HK-2 (cell line): ENCODE measurements at regions not wholly inside any gene's neighbourhood (a gene's known extent, or its start where the extent isn't known, plus 50 kb on each side); places are given as distances from the start of the nearest gene placed in this dataset.
"Not testable (repeated sequence)": the region's sequence is repeated elsewhere in the genome, so short reads cannot be mapped to it uniquely, and the experiment has no call there.

Experiments used
- DNase-seq: peaks from one replicate; pipeline ENCODE4 v3.0.0-alpha.2; 2018; ENCODE audit not compliant: unreplicated experiment

DNA sequence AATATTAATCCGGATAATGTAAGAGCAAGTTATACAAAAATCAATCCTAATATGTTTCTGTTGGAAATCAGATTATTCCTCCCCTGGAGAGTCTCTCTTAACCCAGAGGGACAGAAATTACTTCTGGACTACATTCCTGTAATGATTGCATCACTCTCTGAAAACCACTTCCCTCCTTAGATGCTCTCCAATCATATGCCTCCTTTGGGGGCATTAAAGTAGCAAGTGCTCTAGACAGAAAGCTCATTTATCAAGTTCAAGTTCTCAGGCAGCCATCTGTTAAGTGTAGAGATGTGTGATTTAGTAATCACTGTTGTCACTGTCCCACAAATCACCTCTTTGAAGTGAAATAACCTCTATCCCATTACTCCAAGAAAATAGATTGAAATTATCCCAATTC lies 247.1 kb downstream of the SLCO4C1 start:
- DNase-seq, result no peak

DNA sequence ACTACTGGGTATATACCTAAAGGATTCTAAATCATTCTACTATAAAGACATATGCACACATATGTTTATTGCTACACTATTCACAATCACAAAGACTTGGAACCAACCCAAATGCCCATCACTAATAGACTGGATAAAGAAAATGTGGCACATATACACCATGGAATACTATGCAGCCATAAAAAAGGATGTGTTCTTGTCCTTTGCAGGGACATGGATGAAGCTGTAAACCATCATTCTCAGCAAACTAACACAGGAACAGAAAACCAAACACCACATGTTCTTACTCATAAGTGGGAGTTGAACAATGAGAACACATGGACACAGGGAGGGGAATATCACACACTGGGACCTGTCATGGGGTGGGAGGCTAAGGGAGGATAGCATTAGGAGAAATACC lies 249.0 kb downstream of the SLCO4C1 start:
- DNase-seq, result not testable (repeated sequence)

DNA sequence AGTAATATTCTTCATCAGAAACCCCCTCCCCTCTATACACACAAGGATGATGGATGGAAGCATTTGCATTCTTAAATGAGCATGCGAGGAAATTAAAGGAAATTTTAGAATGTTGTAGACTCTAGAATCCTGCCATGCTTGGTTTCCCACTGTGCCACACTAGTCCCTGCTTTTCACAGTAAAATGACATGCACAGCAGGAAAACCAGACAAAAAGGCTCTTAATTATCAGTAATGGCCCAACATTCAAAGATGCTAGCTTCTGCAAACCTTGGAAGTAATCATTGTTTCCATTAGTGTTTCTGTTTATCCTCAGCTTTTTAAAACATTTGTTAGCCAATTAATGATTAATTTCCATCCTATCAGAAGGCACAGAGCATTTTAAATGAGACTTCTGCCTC lies 255.8 kb downstream of the SLCO4C1 start:
- no peak for DNase-seq

- DNase-seq, result no peak
Measured at GRCh38 chr5:102036927-102037326, 259.2 kb downstream of the SLCO4C1 start.

- DNase-seq, result no peak
Measured at GRCh38 chr5:102031711-102032110, 264.4 kb downstream of the SLCO4C1 start.

DNA sequence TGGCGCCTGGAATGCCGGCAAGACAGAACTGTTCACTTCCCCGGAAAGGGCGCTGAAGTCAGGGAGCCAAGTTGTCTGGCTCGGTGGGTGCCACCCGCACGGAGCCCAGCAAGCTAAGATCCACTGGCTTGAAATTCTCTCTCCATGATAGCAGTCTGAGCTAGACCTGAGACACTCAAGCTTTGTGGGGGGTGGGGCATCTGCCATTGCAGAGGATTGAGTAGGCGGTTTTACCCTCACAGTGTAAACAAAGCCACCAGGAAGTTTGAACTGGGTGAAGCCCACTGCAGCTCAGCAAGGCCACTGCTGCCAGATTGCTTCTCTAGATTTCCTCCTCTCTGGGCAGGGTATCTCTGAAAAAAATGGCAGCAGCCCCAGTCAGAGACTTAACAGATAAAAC lies 277.4 kb downstream of the SLCO4C1 start:
- no peak for DNase-seq

DNA sequence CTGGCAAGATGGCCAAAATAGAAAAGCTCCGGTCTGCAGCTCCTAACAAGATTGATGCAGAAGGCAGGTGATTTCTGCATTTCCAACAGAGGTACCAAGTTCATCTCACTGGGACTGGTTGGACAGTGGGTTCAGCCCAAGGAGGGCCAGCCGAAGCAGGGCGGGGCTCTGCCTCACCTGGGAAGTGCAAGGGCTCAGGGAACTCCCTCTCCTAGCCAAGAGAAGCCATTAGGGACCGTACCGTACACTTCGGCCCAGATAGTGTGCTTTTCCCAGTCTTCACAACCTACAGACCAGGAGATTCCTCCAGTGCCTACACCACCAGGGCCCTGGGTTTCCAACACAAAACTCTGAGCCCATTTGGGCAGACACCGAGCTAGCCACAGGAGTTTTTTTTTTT lies 277.8 kb downstream of the SLCO4C1 start:
- DNase-seq, result no peak

- DNase-seq, result no peak
Measured at GRCh38 chr5:102014371-102014770, 281.7 kb downstream of the SLCO4C1 start.

DNA sequence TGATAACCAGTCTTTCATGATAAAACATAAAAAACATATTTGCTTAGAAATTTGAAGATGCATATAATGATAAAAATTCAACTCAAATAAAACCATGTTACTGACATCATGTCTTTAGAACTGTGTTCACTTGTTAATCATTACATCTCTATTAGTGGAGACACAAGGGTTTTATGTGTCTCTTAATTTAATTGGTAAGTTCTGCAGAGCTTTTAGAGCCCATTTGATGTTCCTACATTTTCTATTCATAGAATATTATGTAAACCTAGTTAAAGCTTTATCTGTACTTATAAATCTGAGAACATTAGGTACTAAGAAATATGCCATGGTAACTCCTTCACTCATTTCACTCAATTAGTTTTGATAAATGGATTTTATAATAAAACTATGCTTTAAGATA lies 285.4 kb downstream of the SLCO4C1 start:
- DNase-seq, result no peak

GRCh38 chr5:101997235-101997634 lies 298.8 kb downstream of the SLCO4C1 start:
- no peak for DNase-seq

DNA sequence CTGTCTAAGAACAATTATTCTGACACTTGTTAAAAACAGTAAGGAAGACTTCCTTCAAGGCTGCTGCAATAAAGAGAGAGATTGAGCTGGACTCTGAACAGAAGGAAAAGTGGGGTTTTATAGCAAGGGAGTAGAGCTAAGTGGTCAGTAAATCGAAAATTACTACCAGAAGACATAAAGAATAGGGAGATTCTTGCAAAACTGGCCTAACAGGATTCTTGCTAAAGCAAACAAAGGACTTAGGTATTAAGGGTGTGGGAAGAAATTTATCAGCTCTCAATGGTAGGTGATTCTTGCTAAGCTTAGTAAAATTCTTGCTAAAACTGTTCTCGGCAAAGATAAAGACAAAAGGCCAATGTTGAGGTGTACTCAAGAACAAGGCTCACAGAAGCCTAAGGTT lies 300.5 kb downstream of the SLCO4C1 start:
- DNase-seq, result no peak

DNA sequence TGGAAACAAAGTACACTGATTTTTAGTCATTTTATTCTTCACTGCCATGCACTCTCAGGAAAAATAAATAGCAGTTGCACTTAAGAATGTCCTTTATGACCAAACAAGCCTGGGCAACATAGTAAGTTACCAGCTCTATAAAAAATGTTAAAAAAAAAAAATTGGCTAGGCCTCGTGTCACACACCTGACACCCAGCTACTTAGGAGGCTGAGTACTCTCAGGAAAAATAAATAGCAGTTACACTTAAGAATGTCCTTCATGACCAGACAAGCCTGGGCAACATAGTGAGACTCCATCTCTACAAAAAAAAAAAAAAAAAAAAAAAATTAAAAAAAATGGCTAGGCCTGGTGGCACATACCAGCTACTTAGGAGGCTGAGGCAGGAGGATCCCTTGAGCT lies 304.6 kb downstream of the SLCO4C1 start:
- DNase-seq, result no peak

DNA sequence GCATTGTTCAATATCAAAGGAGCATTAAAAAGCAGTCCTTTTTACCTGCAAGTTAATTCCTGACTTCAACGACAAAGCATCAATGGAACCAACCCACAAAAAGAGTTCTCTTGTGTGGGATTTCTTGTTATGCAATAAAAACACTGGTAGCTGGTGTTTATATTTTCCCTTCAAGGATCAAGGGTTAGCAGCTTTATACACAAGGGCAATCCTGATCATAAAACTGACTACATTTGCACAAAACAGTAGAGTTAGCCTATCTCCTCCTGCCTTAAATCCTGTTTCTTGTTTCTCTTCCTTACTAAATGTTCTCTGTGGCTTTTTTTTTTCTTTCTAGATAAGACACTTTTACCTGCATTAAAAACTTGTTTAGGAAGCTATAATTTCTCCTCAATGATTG lies 306.4 kb downstream of the SLCO4C1 start:
- DNase-seq, result no peak

GRCh38 chr5:101977729-101978345 lies 318.2 kb downstream of the SLCO4C1 start:
- no peak for DNase-seq

DNA sequence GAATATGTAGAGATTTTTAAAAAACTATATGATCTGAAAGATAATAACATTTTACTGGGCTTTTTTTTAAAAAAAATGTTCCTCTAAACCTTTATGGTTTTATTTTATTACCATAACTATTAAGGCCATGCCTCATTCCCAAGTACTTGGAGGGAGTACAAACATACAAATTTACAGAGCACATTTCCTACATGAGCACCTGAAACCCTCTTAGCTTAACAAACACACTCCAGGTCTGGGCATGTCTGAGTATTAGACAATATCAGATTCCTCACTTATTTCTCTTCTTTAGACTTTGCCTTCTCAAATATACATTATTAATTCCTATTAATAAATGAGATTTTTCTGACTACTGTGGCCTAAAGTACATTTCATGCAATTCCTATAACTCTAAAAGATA lies 319.2 kb downstream of the SLCO4C1 start:
- no peak for DNase-seq

GRCh38 chr5:101969742-101970141 lies 326.3 kb downstream of the SLCO4C1 start:
- DNase-seq, result no peak

- no peak for DNase-seq
Measured at GRCh38 chr5:101966476-101966875, 329.6 kb downstream of the SLCO4C1 start.

DNA sequence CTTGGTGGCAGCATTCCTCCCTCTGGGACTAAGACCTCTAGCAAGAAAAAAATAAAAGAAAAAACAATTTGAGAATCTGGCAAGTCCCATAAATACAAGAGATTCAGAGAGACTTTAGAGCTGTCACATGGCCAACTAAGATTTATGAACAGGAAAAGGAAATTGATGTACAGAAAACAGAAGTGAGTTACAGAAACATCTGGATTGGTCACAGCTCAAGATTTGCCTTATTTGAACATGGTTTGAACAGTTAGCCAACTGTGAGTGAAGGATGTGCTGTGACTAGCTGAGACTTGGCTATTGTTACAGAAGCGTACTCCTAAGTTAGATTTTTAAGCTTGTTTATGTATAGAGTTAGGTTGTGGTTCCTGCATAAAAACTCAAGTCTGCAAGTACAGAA lies 340.2 kb downstream of the SLCO4C1 start:
- no peak for DNase-seq

DNA sequence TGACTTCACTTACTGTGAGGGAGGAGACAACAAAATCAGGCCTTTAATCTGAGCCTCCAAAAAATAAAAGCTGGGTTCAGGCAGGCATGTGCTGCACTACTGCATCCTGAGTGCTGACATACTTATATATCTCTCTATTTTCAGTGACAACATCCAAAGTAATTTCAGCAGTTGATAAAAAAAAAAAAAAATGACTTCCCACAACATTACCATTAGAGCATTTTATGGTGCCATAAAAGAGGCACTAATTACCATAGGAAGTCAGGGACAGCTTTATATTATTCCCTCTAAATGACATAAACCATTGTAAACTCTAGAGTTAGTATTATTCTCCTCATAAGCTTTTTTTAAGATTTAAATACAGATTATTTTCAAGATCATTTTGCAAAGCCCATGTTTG lies 346.1 kb downstream of the SLCO4C1 start:
- DNase-seq, result no peak

DNA sequence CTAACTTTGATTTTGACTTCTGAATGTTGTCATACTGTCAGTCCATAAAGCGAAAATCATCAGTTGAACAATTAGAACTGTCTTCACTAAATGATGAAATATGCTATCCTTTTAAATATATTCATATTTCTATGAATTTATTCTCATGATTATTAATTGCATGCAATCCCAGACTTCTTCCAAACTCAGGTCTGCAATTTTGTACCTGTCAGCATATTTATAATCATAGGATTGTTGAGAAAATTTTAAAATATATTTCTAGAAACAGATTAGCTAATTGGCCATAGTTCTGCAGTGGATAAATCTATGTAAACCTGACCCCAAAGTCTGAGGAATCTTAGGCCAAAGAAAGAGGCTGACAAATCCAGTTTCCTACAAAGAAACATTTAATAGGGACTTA lies 347.5 kb downstream of the SLCO4C1 start:
- DNase-seq, result no peak

GRCh38 chr5:101943784-101944183 lies 352.3 kb downstream of the SLCO4C1 start:
- no peak for DNase-seq

GRCh38 chr5:101942321-101942882 lies 353.7 kb downstream of the SLCO4C1 start:
- DNase-seq, result no peak

DNA sequence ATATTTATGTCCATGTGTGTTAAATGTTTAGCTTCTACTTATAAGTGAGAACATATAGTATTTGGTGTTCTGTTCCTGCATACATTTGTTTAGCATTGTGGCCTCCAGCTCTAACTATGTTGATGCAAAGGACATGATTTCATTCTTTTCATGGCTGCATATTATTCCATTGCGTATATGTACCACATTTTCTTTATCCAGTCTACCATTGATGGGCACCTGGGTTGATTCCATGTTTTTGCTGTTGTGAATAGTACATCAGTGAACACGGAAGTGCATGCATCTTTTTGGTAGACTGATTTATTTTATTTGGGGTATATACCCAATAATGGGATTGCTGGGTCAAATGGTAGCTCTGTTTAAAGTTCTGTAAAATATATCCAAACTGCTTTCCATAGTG lies 359.0 kb downstream of the SLCO4C1 start:
- no peak for DNase-seq

GRCh38 chr5:101935086-101935485 lies 361.0 kb downstream of the SLCO4C1 start:
- no peak for DNase-seq
